Smooth muscle cell (in vitro differentiated cells): ENCODE measurements at regions not wholly inside any gene's neighbourhood (a gene's known extent, or its start where the extent isn't known, plus 50 kb on each side); places are given as distances from the start of the nearest gene placed in this dataset.
A peak's percentile ranks its signal among the peaks of the same experiment; 100 is the strongest.

Experiments
- DNase-seq: peaks from one replicate; lab custom pipeline; 2025; ENCODE audit not compliant: unreplicated experiment; lab: John Stamatoyannopoulos, UW
- H2AFZ ChIP-seq: fragments of 200-600 bp; sonication (generic); 2 replicates; pipeline ENCODE4 v1.6.0; 2016; ENCODE audit warnings: antibody characterized with exemption, low read depth, mild to moderate bottlenecking
- H3F3A ChIP-seq: fragments of 200-600 bp; sonication (generic); 2 replicates; pipeline ENCODE4 v1.6.0; 2017; ENCODE audit warnings: antibody characterized with exemption, low read depth
- H3K27ac ChIP-seq: fragments of 200-600 bp; sonication (generic); 2 replicates; pipeline ENCODE4 v1.5.1; 2016; ENCODE audit warnings: low read depth, mild to moderate bottlenecking
- H3K27me3 ChIP-seq: fragments of 200-600 bp; sonication (generic); 2 replicates; pipeline ENCODE4 v1.6.1; 2016; ENCODE audit warnings: low read depth, mild to moderate bottlenecking
- H3K36me3 ChIP-seq: fragments of 200-600 bp; sonication (generic); 2 replicates; pipeline ENCODE4 v1.5.1; 2016; ENCODE audit warnings: low read depth
- H3K4me1 ChIP-seq: fragments of 200-600 bp; sonication (generic); 2 replicates; pipeline ENCODE4 v1.5.1; 2016; ENCODE audit warnings: low read depth
- H3K4me2 ChIP-seq: fragments of 200-600 bp; sonication (generic); 2 replicates; pipeline ENCODE4 v1.6.0; 2016; ENCODE audit warnings: mild to moderate bottlenecking
- H3K4me3 ChIP-seq: fragments of 200-600 bp; sonication (generic); 2 replicates; pipeline ENCODE4 v1.5.1; 2016; ENCODE audit warnings: mild to moderate bottlenecking
- H3K79me2 ChIP-seq: fragments of 200-600 bp; sonication (generic); 2 replicates; pipeline ENCODE4 v1.6.0; 2016; ENCODE audit warnings: low read depth, mild to moderate bottlenecking
- H3K9ac ChIP-seq: fragments of 200-600 bp; sonication (generic); 2 replicates; pipeline ENCODE4 v1.6.0; 2016; ENCODE audit warnings: low read depth
- H3K9me3 ChIP-seq: fragments of 200-600 bp; sonication (generic); replicated peaks from 2 replicates; pipeline ENCODE4 v1.5.1; 2016; ENCODE audit warnings: low read depth
- H4K20me1 ChIP-seq: fragments of 200-600 bp; sonication (generic); 2 replicates; pipeline ENCODE4 v1.6.0; 2016; ENCODE audit warnings: low read depth
- WGBS: methylation state at CpG from one replicate; pipeline ENCODE4 v1.1.7; 2016; ENCODE audit warnings: low lambda C conversion rate; 5-methylcytosine and 5-hydroxymethylcytosine counted together
- TF ChIP-seq, protein P1 (sequence below): fragments of 200-600 bp; sonication (generic); IDR thresholded peaks from 2 replicates; pipeline ENCODE4 v1.5.1; 2017; ENCODE audit warnings: borderline replicate concordance, mild to moderate bottlenecking, antibody characterized with exemption; ENCODE audit not compliant: insufficient read depth, poor library complexity, severe bottlenecking

DNA sequence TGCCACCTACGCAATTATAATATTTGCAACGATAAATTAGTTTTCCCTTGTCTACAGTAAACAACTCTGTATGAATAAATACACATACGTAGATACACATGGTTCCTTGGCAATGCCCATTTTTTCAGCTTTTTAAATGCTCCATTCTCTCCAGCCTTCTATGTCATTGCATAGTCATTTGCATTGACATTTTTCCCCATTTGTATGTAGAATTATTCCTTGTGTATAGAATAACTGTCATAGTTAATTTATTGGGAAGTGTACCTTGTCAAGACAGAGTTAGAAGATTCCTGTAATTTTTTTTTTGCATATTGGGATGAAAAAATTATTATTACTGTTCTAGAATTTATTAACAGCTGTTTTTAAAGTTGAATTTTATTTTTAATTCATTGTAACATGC, 736.7 kb upstream of the DPPA4 start:
- no peak for DNase-seq
- no peak overlapping the region for H3K4me3 ChIP-seq
- no peaks in the 10 kb centered on the region for H3K79me2 ChIP-seq
- WGBS, result 70% methylated on average over 3 of the region's 3 CpGs
- H3F3A ChIP-seq, result no peaks in the 10 kb centered on the region
- H2AFZ ChIP-seq, result no peak overlapping the region
- H3K9me3 ChIP-seq, result no peaks in the 10 kb centered on the region
- TF ChIP-seq, protein P1, sequence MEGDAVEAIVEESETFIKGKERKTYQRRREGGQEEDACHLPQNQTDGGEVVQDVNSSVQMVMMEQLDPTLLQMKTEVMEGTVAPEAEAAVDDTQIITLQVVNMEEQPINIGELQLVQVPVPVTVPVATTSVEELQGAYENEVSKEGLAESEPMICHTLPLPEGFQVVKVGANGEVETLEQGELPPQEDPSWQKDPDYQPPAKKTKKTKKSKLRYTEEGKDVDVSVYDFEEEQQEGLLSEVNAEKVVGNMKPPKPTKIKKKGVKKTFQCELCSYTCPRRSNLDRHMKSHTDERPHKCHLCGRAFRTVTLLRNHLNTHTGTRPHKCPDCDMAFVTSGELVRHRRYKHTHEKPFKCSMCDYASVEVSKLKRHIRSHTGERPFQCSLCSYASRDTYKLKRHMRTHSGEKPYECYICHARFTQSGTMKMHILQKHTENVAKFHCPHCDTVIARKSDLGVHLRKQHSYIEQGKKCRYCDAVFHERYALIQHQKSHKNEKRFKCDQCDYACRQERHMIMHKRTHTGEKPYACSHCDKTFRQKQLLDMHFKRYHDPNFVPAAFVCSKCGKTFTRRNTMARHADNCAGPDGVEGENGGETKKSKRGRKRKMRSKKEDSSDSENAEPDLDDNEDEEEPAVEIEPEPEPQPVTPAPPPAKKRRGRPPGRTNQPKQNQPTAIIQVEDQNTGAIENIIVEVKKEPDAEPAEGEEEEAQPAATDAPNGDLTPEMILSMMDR, result no peak
- no peak overlapping the region for H3K9ac ChIP-seq
- no peak overlapping the region for H3K27ac ChIP-seq
- H3K4me1 ChIP-seq, result no peaks in the 10 kb centered on the region
- no peak overlapping the region for H3K4me2 ChIP-seq
- H3K27me3 ChIP-seq, result no peaks in the 10 kb centered on the region
- H3K36me3 ChIP-seq, result no peaks in the 10 kb centered on the region
- H4K20me1 ChIP-seq, result no peaks in the 10 kb centered on the region

DNA sequence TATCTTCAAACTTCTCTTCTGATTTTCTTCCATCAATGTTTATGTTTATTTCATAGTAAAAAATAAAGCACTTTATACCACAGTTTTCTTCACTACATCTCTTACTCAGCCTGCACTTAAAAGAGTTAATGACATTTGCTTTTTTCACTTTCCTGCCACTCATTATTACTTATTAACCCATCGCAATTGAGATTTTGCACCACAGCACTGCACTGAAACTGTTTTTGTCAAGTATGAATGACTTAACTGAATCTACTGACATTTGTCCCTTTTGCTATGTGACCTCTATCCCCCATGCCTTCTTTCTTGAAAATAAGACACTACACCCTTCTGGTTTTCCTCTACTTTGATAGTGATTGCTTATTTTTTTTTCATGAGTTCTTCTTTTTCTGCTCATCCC, 739.7 kb upstream of the DPPA4 start:
- Histone ChIP-seq H3K4me3 (no peak overlapping the region), H3K4me1 (no peaks in the 10 kb centered on the region), H3K27me3 (no peaks in the 10 kb centered on the region), H3K9ac (no peak overlapping the region), H3F3A (no peaks in the 10 kb centered on the region), H3K4me2 (no peak overlapping the region), H4K20me1 (no peaks in the 10 kb centered on the region), H3K36me3 (no peaks in the 10 kb centered on the region), H3K27ac (no peak overlapping the region), H3K79me2 (no peaks in the 10 kb centered on the region), H3K9me3 (no peaks in the 10 kb centered on the region), H2AFZ (no peak overlapping the region)
- TF ChIP-seq, protein P1, result no peak
- WGBS, result 97% methylated on average over 1 of the region's 1 CpG
- no peak for DNase-seq

DNA sequence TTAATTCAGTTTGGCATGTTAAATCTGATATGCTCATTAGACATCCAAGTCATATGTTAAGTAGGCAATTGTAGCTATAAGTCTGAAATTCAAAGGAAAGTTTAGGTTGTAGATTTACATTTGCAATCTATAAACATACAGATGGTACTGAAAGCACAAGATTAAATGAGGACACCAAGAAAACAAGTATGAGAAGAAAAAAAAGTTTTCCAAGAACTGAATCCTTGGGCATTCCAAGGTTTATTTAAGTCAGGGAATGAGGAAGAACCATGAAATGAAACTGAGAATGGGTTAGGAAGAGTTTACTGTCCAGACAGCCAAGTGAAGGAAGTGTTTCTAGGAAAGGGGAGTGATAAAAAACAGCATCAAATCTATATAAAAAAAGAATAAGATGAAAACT, 756.1 kb upstream of the DPPA4 start:
- H4K20me1 ChIP-seq, result no peaks in the 10 kb centered on the region
- H3K9me3 ChIP-seq, result no peaks in the 10 kb centered on the region
- no peak overlapping the region for H3K4me2 ChIP-seq
- TF ChIP-seq, protein P1, result no peak
- H3K27me3 ChIP-seq, result no peaks in the 10 kb centered on the region
- H3K36me3 ChIP-seq, result no peaks in the 10 kb centered on the region
- H3K27ac ChIP-seq, result no peak overlapping the region
- H3K4me3 ChIP-seq, result no peak overlapping the region
- H3F3A ChIP-seq, result no peaks in the 10 kb centered on the region
- no peaks in the 10 kb centered on the region for H3K79me2 ChIP-seq
- no peaks in the 10 kb centered on the region for H3K4me1 ChIP-seq
- DNase-seq, result no peak
- no peak overlapping the region for H3K9ac ChIP-seq
- H2AFZ ChIP-seq, result peak overlapping the region; percentile 69

DNA sequence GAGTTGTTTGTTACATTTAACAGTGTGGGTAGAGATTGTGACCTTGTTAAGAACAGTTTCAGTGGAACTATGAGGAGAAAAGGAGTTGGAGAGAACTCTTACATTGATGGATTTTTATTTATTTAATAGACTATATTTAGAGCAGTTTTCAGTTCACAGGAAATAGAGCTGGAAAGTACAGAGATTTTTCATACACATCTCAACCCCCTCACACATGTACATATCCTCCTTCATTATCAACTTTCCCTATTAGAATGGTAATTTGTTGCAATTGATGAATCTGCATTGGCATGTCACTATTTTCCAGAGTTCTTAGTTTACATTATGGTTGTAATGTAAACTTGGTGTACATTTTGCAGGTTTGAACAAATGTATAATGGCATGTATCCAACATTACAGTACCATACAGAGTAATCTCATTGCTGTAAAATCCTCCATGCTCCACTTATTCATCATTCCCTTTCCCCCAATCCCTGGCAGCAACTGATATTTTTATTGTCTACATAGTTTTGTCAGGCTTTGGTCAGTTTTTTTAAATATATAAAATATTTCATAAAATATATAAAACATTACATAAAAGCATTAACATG, 756.6 kb upstream of the DPPA4 start:
- Histone ChIP-seq H3K9ac (no peak overlapping the region), H4K20me1 (no peaks in the 10 kb centered on the region), H2AFZ (peak overlapping the region; percentile 69), H3K4me1 (no peaks in the 10 kb centered on the region), H3K4me2 (no peak overlapping the region), H3K27ac (no peak overlapping the region), H3K27me3 (no peaks in the 10 kb centered on the region), H3K9me3 (no peaks in the 10 kb centered on the region), H3K4me3 (no peak overlapping the region), H3K79me2 (no peaks in the 10 kb centered on the region), H3K36me3 (no peaks in the 10 kb centered on the region), H3F3A (no peaks in the 10 kb centered on the region)
- TF ChIP-seq, protein P1, result no peak
- no peak for DNase-seq
